ENCODE measurements at regions not wholly inside any gene's neighbourhood (a gene's known extent, or its start where the extent isn't known, plus 50 kb on each side); places are given as distances from the start of the nearest gene placed in this dataset.

DNA sequence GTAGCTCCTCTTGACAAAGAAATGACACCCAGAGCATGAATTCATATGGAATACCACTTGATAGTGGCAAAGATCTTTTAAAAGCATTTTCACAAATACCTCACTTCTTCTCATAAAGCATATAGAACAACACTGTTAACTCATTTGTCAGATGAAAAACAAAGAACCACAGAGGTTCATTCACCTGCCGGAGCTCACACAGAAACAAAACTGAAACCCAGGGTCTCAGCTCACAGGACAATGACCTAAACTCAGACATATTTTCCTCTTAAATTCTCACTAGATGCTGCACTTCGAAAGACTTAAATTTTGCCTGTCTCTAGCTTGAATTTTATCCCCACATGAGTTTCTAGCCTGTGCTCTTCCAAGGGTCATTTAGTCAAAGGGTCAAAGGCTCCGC, 339.0 kb downstream of the KCNN2 start:
- TF ChIP-seq POLR2A (IDR thresholded peaks at IDR 0.05) (no peak), EP300 (IDR thresholded peaks at IDR 0.05) (no peak), POLR2AphosphoS5 (IDR thresholded peaks at IDR 0.05) (no peak), CTCF (IDR thresholded peaks at IDR 0.05) (no peak)
- intact Hi-C loops (cut with DNase I; ENCODE audit: low total_unique reads): no loop called here
- H3K36me3 ChIP-seq: no peaks in the 10 kb centered on the region
- no peak for DNase-seq
- H3K4me1 ChIP-seq: no peaks in the 10 kb centered on the region
- WGBS, 5 donors: 78 to 93% (median 83%) methylated on average over 3 of the region's 3 CpGs
- no peaks in the 10 kb centered on the region for H3K27me3 ChIP-seq
- no peak overlapping the region for H3K27ac ChIP-seq
- H3K9me3 ChIP-seq: peaks cover 0 to 12% (median 2%) of the 10 kb centered on the region in 4 donors
- H3K4me3 ChIP-seq: no peak overlapping the region

GRCh38 chr5:114695292-114695904, 333.5 kb downstream of the KCNN2 start:
- H3K9me3 ChIP-seq: peaks cover 0 to 14% (median 10%) of the 10 kb centered on the region in 4 donors
- H3K27me3 ChIP-seq: no peaks in the 10 kb centered on the region
- 91 to 95% (median 93%) methylated on average over 13 to 27 of the region's 27 CpGs for WGBS, 5 donors
- no peak overlapping the region for H3K4me3 ChIP-seq
- no peaks in the 10 kb centered on the region for H3K4me1 ChIP-seq
- no peaks in the 10 kb centered on the region for H3K36me3 ChIP-seq
- no peak for DNase-seq
- intact Hi-C loops (cut with DNase I; ENCODE audit: low total_unique reads): no loop called here
- TF ChIP-seq CTCF (IDR thresholded peaks at IDR 0.05) (no peak), POLR2AphosphoS5 (IDR thresholded peaks at IDR 0.05) (no peak), POLR2A (IDR thresholded peaks at IDR 0.05) (no peak), EP300 (IDR thresholded peaks at IDR 0.05) (no peak)
- no peak overlapping the region for H3K27ac ChIP-seq

DNA sequence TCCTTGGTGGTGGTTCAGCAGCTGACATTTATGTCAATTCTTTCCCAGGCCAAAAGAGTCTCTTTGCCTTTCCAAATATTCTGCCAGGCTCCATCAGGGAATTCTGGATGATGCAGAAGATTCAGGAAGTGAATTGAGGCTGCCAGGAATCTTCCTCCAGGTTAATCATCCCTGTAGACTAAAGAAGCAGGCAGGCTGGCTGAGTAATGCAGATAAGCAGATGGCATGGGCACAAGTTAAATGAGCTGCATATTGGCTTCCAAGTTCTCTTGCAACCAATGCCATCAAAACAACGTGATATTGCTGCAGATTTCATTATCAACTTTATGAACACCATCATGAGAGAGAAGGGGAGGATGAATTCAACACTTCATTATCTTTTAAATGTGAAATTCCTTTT, 324.5 kb downstream of the KCNN2 start:
- H3K27ac ChIP-seq: no peak overlapping the region
- H3K4me3 ChIP-seq: no peak overlapping the region
- H3K9me3 ChIP-seq: peaks cover 0 to 6% (median 1%) of the 10 kb centered on the region in 4 donors
- H3K27me3 ChIP-seq: no peaks in the 10 kb centered on the region
- intact Hi-C loops (cut with DNase I; ENCODE audit: low total_unique reads): no loop called here
- WGBS, 5 donors: 52 to 79% (median 74%) methylated on average over 1 of the region's 1 CpG
- no peaks in the 10 kb centered on the region for H3K4me1 ChIP-seq
- no peak for TF ChIP-seq POLR2A (IDR thresholded peaks at IDR 0.05)
- TF ChIP-seq POLR2AphosphoS5 (IDR thresholded peaks at IDR 0.05): no peak
- no peak for TF ChIP-seq CTCF (IDR thresholded peaks at IDR 0.05)
- no peak for TF ChIP-seq EP300 (IDR thresholded peaks at IDR 0.05)
- H3K36me3 ChIP-seq: no peaks in the 10 kb centered on the region
- no peak for DNase-seq

- Histone ChIP-seq H3K4me1 (no peaks in the 10 kb centered on the region), H3K27ac (no peak overlapping the region), H3K36me3 (no peaks in the 10 kb centered on the region), H3K9me3 (no peaks in the 10 kb centered on the region), H3K4me3 (no peak overlapping the region), H3K27me3 (no peaks in the 10 kb centered on the region)
- intact Hi-C loops (cut with DNase I; ENCODE audit: low total_unique reads): no loop called here
- WGBS, 5 donors: 63 to 78% (median 69%) methylated on average over 1 of the region's 1 CpG
- TF ChIP-seq POLR2A (IDR thresholded peaks at IDR 0.05): no peak
- no peak for TF ChIP-seq CTCF (IDR thresholded peaks at IDR 0.05)
- TF ChIP-seq EP300 (IDR thresholded peaks at IDR 0.05): no peak
- no peak for DNase-seq
These were observed 316.9 kb downstream of the KCNN2 start for GRCh38 chr5:114678778-114679177.
